Keratinocyte (primary cell): ENCODE measurements at regions not wholly inside any gene's neighbourhood (a gene's known extent, or its start where the extent isn't known, plus 50 kb on each side); places are given as distances from the start of the nearest gene placed in this dataset.

Source experiments
- DNase-seq: peaks from one replicate; pipeline ENCODE4 v3.0.0-alpha.2; 2011; ENCODE audit warnings: low read depth, missing footprints, low spot score
- FAIRE-seq: peaks from 2 replicates; lab custom pipeline; 2011; peaks lifted over from hg19 to GRCh38; lab: Jason Lieb, UNC
- H2AFZ ChIP-seq: 2 replicates; pipeline ENCODE4 v1.6.0; 2012; ENCODE audit warnings: low read length, control low read depth, inconsistent platforms; ENCODE audit not compliant: control insufficient read depth
- H3K27ac ChIP-seq: 2 replicates; pipeline ENCODE4 v1.5.1; 2011; ENCODE audit warnings: low read length; ENCODE audit not compliant: control insufficient read depth, insufficient read depth
- H3K27me3 ChIP-seq: 3 replicates; pipeline ENCODE4 v1.6.0; 2011; ENCODE audit warnings: low read length; ENCODE audit not compliant: control insufficient read depth, insufficient read depth; ENCODE audit errors: extremely low read depth
- H3K36me3 ChIP-seq, 2 experiments: 2 replicates in 1 of 2; 3 replicates in 1 of 2; pipeline ENCODE4 v1.5.1; 2011; ENCODE audit warnings: low read length in 2 of 2, mild to moderate bottlenecking in 1 of 2; ENCODE audit not compliant: control insufficient read depth in 2 of 2, insufficient read depth in 2 of 2; ENCODE audit errors: extremely low read depth in 1 of 2
- H3K4me1 ChIP-seq: 3 replicates; pipeline ENCODE4 v1.5.1; 2011; ENCODE audit warnings: low read length; ENCODE audit not compliant: control insufficient read depth, insufficient read depth; ENCODE audit errors: extremely low read depth
- H3K4me2 ChIP-seq: 3 replicates; pipeline ENCODE4 v1.6.0; 2011; ENCODE audit warnings: low read depth, low read length; ENCODE audit not compliant: control insufficient read depth, insufficient read depth; ENCODE audit errors: extremely low read depth
- H3K4me3 ChIP-seq, 3 experiments: fragments of 200-600 bp in 1 of 3; sonication (generic) in 1 of 3; 2 replicates in 2 of 3; 3 replicates in 1 of 3; pipeline ENCODE4 v1.5.1; 2011 to 2016; ENCODE audit warnings: low read length in 3 of 3, mild to moderate bottlenecking in 3 of 3, control low read depth in 2 of 3, inconsistent platforms in 1 of 3, low read depth in 1 of 3, mixed read lengths in 1 of 3, mixed run types in 1 of 3, moderate library complexity in 1 of 3; ENCODE audit not compliant: control insufficient read depth in 2 of 3, insufficient read depth in 2 of 3; ENCODE audit errors: extremely low read depth in 1 of 3
- H3K79me2 ChIP-seq: 2 replicates; pipeline ENCODE4 v1.6.0; 2012; ENCODE audit warnings: low read length; ENCODE audit not compliant: control insufficient read depth, insufficient read depth
- H3K9ac ChIP-seq: 3 replicates; pipeline ENCODE4 v1.6.0; 2011; ENCODE audit warnings: low read length; ENCODE audit not compliant: control insufficient read depth, insufficient read depth; ENCODE audit errors: extremely low read depth
- H3K9me1 ChIP-seq: 3 replicates; pipeline ENCODE4 v1.6.0; 2011; ENCODE audit warnings: low read length; ENCODE audit not compliant: control insufficient read depth, insufficient read depth; ENCODE audit errors: extremely low read depth
- H3K9me3 ChIP-seq: 2 replicates; pipeline ENCODE4 v1.5.1; 2012; ENCODE audit warnings: low read depth, low read length; ENCODE audit not compliant: control insufficient read depth
- H4K20me1 ChIP-seq: 3 replicates; pipeline ENCODE4 v1.6.0; 2011; ENCODE audit warnings: low read length; ENCODE audit not compliant: control insufficient read depth, insufficient read depth; ENCODE audit errors: extremely low read depth
- EZH2 ChIP-seq: IDR thresholded peaks from one replicate; pipeline ENCODE4 v1.6.1; 2012; ENCODE audit warnings: inconsistent platforms, mild to moderate bottlenecking, low read length, moderate library complexity
- dilution Hi-C: fragments of 300-500 bp; cut with MboI; formaldehyde crosslinking; loops from one replicate; pipeline ENCODE4 v1.7.0; 2020; ENCODE audit warnings: low sequenced_read_pairs; ENCODE audit not compliant: extremely low pct_ligation_motif_present
- TF ChIP-seq, protein P1 (sequence below), 3 experiments: IDR thresholded peaks in 1 of 3; conservative IDR thresholded peaks in 1 of 3; optimal IDR thresholded peaks in 1 of 3; 2 replicates in 2 of 3; 3 replicates in 1 of 3; pipeline versions ENCODE3 to v1.5.1; 2011; ENCODE audit warnings: low read length in 3 of 3, mild to moderate bottlenecking in 3 of 3, moderate library complexity in 2 of 3, control low read depth in 1 of 3, inconsistent platforms in 1 of 3; ENCODE audit not compliant: insufficient read depth in 2 of 3; ENCODE audit errors: extremely low read depth in 1 of 3

GRCh38 chr12:126534942-126535341 is 1469.7 kb downstream of the AACS start:
- no peaks in the 10 kb centered on the region for H3K27me3 ChIP-seq
- no peaks in the 10 kb centered on the region for H3K36me3 ChIP-seq
- H3K9me1 ChIP-seq: no peaks in the 10 kb centered on the region
- H3K27ac ChIP-seq: no peak overlapping the region
- no peak overlapping the region for H3K4me3 ChIP-seq
- H3K4me1 ChIP-seq: no peaks in the 10 kb centered on the region
- dilution Hi-C loops: no loop called here
- H4K20me1 ChIP-seq: no peaks in the 10 kb centered on the region
- no peak for DNase-seq
- no peaks in the 10 kb centered on the region for H3K79me2 ChIP-seq
- H2AFZ ChIP-seq: no peak overlapping the region
- FAIRE-seq: no peak
- H3K9me3 ChIP-seq: no peaks in the 10 kb centered on the region
- TF ChIP-seq, protein P1, sequence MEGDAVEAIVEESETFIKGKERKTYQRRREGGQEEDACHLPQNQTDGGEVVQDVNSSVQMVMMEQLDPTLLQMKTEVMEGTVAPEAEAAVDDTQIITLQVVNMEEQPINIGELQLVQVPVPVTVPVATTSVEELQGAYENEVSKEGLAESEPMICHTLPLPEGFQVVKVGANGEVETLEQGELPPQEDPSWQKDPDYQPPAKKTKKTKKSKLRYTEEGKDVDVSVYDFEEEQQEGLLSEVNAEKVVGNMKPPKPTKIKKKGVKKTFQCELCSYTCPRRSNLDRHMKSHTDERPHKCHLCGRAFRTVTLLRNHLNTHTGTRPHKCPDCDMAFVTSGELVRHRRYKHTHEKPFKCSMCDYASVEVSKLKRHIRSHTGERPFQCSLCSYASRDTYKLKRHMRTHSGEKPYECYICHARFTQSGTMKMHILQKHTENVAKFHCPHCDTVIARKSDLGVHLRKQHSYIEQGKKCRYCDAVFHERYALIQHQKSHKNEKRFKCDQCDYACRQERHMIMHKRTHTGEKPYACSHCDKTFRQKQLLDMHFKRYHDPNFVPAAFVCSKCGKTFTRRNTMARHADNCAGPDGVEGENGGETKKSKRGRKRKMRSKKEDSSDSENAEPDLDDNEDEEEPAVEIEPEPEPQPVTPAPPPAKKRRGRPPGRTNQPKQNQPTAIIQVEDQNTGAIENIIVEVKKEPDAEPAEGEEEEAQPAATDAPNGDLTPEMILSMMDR (optimal IDR thresholded peaks at IDR 0.05 in 1 of 3, IDR thresholded peaks at IDR 0.05 in 1 of 3, conservative IDR thresholded peaks at IDR 0.05 in 1 of 3; ENCODE audit: extremely low read depth in 1 of 3, insufficient read depth in 2 of 3, low read length in 3 of 3): no peak
- TF ChIP-seq EZH2: no peak
- H3K4me2 ChIP-seq: no peak overlapping the region
- no peak overlapping the region for H3K9ac ChIP-seq

GRCh38 chr12:126535971-126536370 is 1470.7 kb downstream of the AACS start:
- no peaks in the 10 kb centered on the region for H3K79me2 ChIP-seq
- no peaks in the 10 kb centered on the region for H3K36me3 ChIP-seq
- FAIRE-seq: no peak
- no peak for TF ChIP-seq EZH2
- H2AFZ ChIP-seq: no peak overlapping the region
- H3K4me1 ChIP-seq: no peaks in the 10 kb centered on the region
- H3K9me1 ChIP-seq: no peaks in the 10 kb centered on the region
- H3K9ac ChIP-seq: no peak overlapping the region
- dilution Hi-C loops: no loop called here
- H4K20me1 ChIP-seq: no peaks in the 10 kb centered on the region
- peaks cover 2% of the 10 kb centered on the region for H3K9me3 ChIP-seq
- H3K27ac ChIP-seq: no peak overlapping the region
- no peak overlapping the region for H3K4me3 ChIP-seq
- H3K4me2 ChIP-seq: no peak overlapping the region
- no peaks in the 10 kb centered on the region for H3K27me3 ChIP-seq
- DNase-seq: no peak

DNA sequence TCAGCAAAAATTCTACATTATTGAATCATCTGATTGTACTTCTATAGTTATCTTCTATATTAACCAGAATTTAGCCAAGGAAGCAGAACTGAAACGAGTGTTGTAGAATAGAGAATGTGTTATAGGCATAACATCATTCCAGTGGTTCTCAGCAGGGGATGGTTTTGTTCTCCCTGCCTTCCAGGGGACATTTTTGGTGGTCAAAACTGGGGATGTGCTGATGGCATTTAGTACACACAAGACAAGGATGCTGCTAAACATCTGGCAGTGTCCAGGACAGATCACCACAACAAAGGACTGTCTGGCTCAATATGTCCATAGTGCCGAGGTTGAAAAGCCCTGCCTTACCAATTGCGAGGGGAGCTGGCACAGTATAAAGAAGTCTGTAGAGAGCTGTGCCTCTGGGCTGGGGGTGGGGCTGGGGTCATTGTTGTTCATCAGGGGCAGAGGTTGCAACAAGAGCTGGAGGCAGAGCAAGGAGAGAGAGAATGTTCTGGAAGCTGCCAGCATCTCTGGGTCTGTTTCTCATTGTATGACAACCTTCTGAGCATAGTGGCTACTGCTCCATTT is 1472.8 kb downstream of the AACS start:
- dilution Hi-C loops: no loop called here
- H3K79me2 ChIP-seq: no peaks in the 10 kb centered on the region
- H3K4me1 ChIP-seq: no peaks in the 10 kb centered on the region
- DNase-seq (no peak), FAIRE-seq (no peak)
- no peaks in the 10 kb centered on the region for H3K9me1 ChIP-seq
- H3K4me2 ChIP-seq: no peak overlapping the region
- no peak overlapping the region for H3K27ac ChIP-seq
- H2AFZ ChIP-seq: no peak overlapping the region
- no peak overlapping the region for H3K9ac ChIP-seq
- H4K20me1 ChIP-seq: no peaks in the 10 kb centered on the region
- no peak overlapping the region for H3K4me3 ChIP-seq
- TF ChIP-seq EZH2: no peak
- TF ChIP-seq, protein P1 (optimal IDR thresholded peaks at IDR 0.05 in 1 of 3, IDR thresholded peaks at IDR 0.05 in 1 of 3, conservative IDR thresholded peaks at IDR 0.05 in 1 of 3; ENCODE audit: extremely low read depth in 1 of 3, insufficient read depth in 2 of 3, low read length in 3 of 3): no peak
- no peaks in the 10 kb centered on the region for H3K27me3 ChIP-seq
- H3K36me3 ChIP-seq: no peaks in the 10 kb centered on the region
- H3K9me3 ChIP-seq: peaks cover 2% of the 10 kb centered on the region
